ENCODE measurements at regions not wholly inside any gene's neighbourhood (a gene's known extent, or its start where the extent isn't known, plus 50 kb on each side); places are given as distances from the start of the nearest gene placed in this dataset.

- TF ChIP-seq FOXJ3 (CRISPR knock-in tag; IDR thresholded peaks at IDR 0.05; ENCODE audit: borderline replicate concordance) (no peak), NR2C2 (CRISPR knock-in tag; IDR thresholded peaks at IDR 0.05) (no peak), ZNF263 (CRISPR knock-in tag; IDR thresholded peaks at IDR 0.05; ENCODE audit: low read depth) (no peak), MXD4 (CRISPR knock-in tag; IDR thresholded peaks at IDR 0.05; ENCODE audit: borderline replicate concordance) (no peak), MAX (CRISPR knock-in tag; IDR thresholded peaks at IDR 0.05) (no peak)
These were observed 85.2 kb upstream of the STARD4 start for GRCh38 chr5:111597491-111597890.
